Neural cell (in vitro differentiated cells): ENCODE measurements at regions not wholly inside any gene's neighbourhood (a gene's known extent, or its start where the extent isn't known, plus 50 kb on each side); places are given as distances from the start of the nearest gene placed in this dataset.

Experiments used
- EP300 ChIP-seq: fragments of 450-650 bp; conservative IDR thresholded peaks from 2 replicates; pipeline ENCODE4 v1.6.1; 2014; ENCODE audit warnings: antibody characterized with exemption, mild to moderate bottlenecking, moderate library complexity; ENCODE audit not compliant: poor library complexity, severe bottlenecking
- EZH2 ChIP-seq: fragments of 200-600, 300-800 bp; shearing (Covaris generic), sonication (generic); IDR thresholded peaks from 2 replicates; pipeline ENCODE4 v1.6.1; 2014; ENCODE audit warnings: antibody characterized with exemption, low read length, borderline replicate concordance, mild to moderate bottlenecking; ENCODE audit not compliant: insufficient read depth, poor library complexity, severe bottlenecking
- POLR2AphosphoS5 ChIP-seq: IDR thresholded peaks from 2 replicates; pipeline ENCODE4 v1.6.1; 2012
- SMC3 ChIP-seq: fragments of 450-650 bp; conservative IDR thresholded peaks from 2 replicates; pipeline ENCODE4 v1.6.1; 2014; ENCODE audit warnings: antibody characterized with exemption, mild to moderate bottlenecking, moderate library complexity; ENCODE audit not compliant: poor library complexity
- TAF1 ChIP-seq: IDR thresholded peaks from 2 replicates; pipeline ENCODE4 v1.6.1; 2012; ENCODE audit warnings: low read depth
- TF ChIP-seq, protein P1 (sequence below): fragments of 450-650 bp; IDR thresholded peaks from 2 replicates; pipeline ENCODE4 v1.5.1; 2014; ENCODE audit warnings: antibody characterized with exemption, mild to moderate bottlenecking, moderate library complexity; ENCODE audit not compliant: poor library complexity, severe bottlenecking

DNA sequence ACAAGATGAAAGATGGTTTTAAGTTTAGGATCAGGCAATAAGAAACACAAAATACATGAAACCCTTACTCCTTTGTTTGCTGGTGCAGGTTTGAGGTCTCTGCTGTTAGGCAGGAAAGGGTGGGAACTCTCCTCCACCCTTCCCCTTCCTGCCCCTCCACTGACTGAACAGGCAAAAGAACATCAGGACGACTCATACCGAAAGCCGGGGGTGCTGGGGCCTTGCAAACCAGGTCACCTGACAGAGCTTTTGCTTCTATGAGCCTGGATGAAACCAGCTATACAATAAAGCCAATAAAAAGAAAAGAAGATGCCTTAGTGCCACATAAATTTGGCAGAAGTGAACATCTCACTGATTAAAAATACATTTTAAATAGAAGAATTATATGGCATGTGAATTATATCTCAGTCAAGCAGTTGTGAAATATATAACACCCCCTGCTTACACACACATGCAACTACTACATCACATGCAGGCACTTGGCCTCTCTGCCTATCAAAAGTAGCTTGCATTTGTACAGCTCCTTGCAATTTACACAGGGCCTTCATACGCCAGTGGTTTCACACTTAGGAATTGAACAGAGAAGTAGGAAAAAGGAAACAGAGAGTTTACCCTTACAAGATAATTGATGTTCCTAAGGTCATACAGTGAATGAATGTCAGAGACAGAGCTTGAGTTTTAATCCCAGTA is 215.1 kb upstream of the TRIB2 start:
- TF ChIP-seq, protein P1, sequence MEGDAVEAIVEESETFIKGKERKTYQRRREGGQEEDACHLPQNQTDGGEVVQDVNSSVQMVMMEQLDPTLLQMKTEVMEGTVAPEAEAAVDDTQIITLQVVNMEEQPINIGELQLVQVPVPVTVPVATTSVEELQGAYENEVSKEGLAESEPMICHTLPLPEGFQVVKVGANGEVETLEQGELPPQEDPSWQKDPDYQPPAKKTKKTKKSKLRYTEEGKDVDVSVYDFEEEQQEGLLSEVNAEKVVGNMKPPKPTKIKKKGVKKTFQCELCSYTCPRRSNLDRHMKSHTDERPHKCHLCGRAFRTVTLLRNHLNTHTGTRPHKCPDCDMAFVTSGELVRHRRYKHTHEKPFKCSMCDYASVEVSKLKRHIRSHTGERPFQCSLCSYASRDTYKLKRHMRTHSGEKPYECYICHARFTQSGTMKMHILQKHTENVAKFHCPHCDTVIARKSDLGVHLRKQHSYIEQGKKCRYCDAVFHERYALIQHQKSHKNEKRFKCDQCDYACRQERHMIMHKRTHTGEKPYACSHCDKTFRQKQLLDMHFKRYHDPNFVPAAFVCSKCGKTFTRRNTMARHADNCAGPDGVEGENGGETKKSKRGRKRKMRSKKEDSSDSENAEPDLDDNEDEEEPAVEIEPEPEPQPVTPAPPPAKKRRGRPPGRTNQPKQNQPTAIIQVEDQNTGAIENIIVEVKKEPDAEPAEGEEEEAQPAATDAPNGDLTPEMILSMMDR: no peak
- TF ChIP-seq TAF1 (no peak), SMC3 (no peak), POLR2AphosphoS5 (no peak), EP300 (no peak), EZH2 (no peak)
